Panc1 (cell line): ENCODE measurements at regions not wholly inside any gene's neighbourhood (a gene's known extent, or its start where the extent isn't known, plus 50 kb on each side); places are given as distances from the start of the nearest gene placed in this dataset.

Experiments used
- ATAC-seq: fragments of 200-7000 bp; cut with Tn5 transposase; 2 replicates; pipeline ENCODE4 v1.9.1; 2020; ENCODE audit warnings: mild to moderate bottlenecking, moderate library complexity
- BruUV-seq: library from RNA; stranded (reverse); fragments of 400-500 nt; replicated peaks from 2 replicates; lab custom pipeline; 2021; lab: Mats Ljungman, UMichigan
- CTCF ChIA-PET: fragments of 300-600 bp; sonication (Branson Sonifier 250); formaldehyde crosslinking; loops from one replicate; lab custom pipeline; 2022; ENCODE audit warnings: antibody characterized with exemption; lab: Charles Lee
- POLR2A ChIA-PET: fragments of 300-600 bp; sonication (Branson Sonifier 250); formaldehyde crosslinking; loops from one replicate; lab custom pipeline; 2022; ENCODE audit warnings: antibody characterized with exemption; lab: Charles Lee
- DNase-seq: peaks from one replicate; pipeline ENCODE4 v3.0.0-alpha.2; 2010; ENCODE audit warnings: low read depth, low spot score
- H3K27ac ChIP-seq: 2 replicates; pipeline ENCODE4 v1.5.1; 2011; ENCODE audit warnings: mild to moderate bottlenecking, low read length, inconsistent platforms
- H3K27me3 ChIP-seq: fragments of 200-500 bp; sonication (Bioruptor generic); 2 replicates; pipeline ENCODE4 v1.6.0; 2014; ENCODE audit warnings: low read length, inconsistent platforms; ENCODE audit not compliant: control insufficient read depth, insufficient read depth
- H3K36me3 ChIP-seq: fragments of 200-500 bp; sonication (Bioruptor generic); 2 replicates; pipeline ENCODE4 v1.5.1; 2014; ENCODE audit warnings: inconsistent platforms, mild to moderate bottlenecking, low read length, moderate library complexity; ENCODE audit not compliant: control insufficient read depth, insufficient read depth
- H3K4me1 ChIP-seq: 2 replicates; pipeline ENCODE4 v1.5.1; 2011; ENCODE audit warnings: inconsistent platforms, mild to moderate bottlenecking, low read length, moderate library complexity; ENCODE audit not compliant: control insufficient read depth, insufficient read depth
- H3K4me3 ChIP-seq, 2 experiments: 2 replicates each; pipeline ENCODE4 v1.5.1; 2011 to 2012; ENCODE audit warnings: low read depth in 2 of 2, low read length in 2 of 2, mild to moderate bottlenecking in 2 of 2, inconsistent platforms in 1 of 2, moderate library complexity in 1 of 2
- H3K9me3 ChIP-seq: fragments of 200-500 bp; sonication (Bioruptor generic); 2 replicates; pipeline ENCODE4 v1.5.1; 2014; ENCODE audit warnings: low read depth, mild to moderate bottlenecking, inconsistent platforms, low read length, moderate library complexity; ENCODE audit not compliant: control insufficient read depth, insufficient read depth
- POLR2AphosphoS5 ChIP-seq: IDR thresholded peaks from 2 replicates; pipeline ENCODE4 v1.6.1; 2012; ENCODE audit warnings: mild to moderate bottlenecking, low read depth, low read length, moderate library complexity
- REST ChIP-seq, 2 experiments: IDR thresholded peaks; 2 replicates each; pipeline ENCODE4 v1.6.1; 2011 to 2012; ENCODE audit warnings: low read depth in 2 of 2, control low read depth in 1 of 2, low read length in 1 of 2, mild to moderate bottlenecking in 1 of 2, moderate library complexity in 1 of 2; ENCODE audit not compliant: insufficient read depth in 1 of 2
- SIN3A ChIP-seq: IDR thresholded peaks from 2 replicates; pipeline ENCODE4 v1.6.1; 2012; ENCODE audit warnings: low read depth, mild to moderate bottlenecking, low read length, moderate library complexity, borderline replicate concordance; ENCODE audit not compliant: insufficient read depth
- TCF7L2 ChIP-seq: IDR thresholded peaks from 2 replicates; pipeline ENCODE4 v1.6.1; 2011; ENCODE audit warnings: mild to moderate bottlenecking, low read depth, low read length, inconsistent platforms
- in situ Hi-C: cut with HindIII; loops from 2 replicates; pipeline ENCODE4 v1.10.0; 2016; ENCODE audit warnings: low sequenced_read_pairs, low pct_unique_long_range_greater_than_20kb
- intact Hi-C: fragments of 100-400 bp; cut with micrococcal nuclease; formaldehyde crosslinking; loops from one replicate; pipeline ENCODE4 v1.10.0; 2022; ENCODE audit not compliant: unreplicated experiment
- TF ChIP-seq, protein P1 (sequence below): fragments of 450-650 bp; IDR thresholded peaks from 2 replicates; pipeline ENCODE4 v1.5.1; 2017; ENCODE audit warnings: mild to moderate bottlenecking

DNA sequence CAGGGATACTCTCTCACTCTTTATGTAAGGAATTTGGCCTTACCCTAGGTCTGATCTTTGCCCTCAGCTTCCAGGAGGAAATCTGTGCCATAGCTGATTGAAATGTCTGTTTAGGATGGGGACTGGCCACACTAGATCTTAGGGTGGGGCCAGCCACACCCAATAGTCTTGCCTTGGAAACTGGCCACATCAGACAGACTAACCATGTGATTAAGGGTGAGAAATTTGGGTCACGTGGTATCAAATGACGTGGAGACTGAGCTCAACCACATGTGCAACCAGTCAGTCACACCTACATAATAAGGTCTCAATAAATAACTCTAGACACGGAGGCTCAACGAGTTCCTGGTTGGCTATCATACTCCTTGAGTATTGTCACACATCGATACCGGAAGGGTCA lies 113.5 kb downstream of the CNTN3 start:
- H3K4me3 ChIP-seq: no peak overlapping the region
- TF ChIP-seq, protein P1, sequence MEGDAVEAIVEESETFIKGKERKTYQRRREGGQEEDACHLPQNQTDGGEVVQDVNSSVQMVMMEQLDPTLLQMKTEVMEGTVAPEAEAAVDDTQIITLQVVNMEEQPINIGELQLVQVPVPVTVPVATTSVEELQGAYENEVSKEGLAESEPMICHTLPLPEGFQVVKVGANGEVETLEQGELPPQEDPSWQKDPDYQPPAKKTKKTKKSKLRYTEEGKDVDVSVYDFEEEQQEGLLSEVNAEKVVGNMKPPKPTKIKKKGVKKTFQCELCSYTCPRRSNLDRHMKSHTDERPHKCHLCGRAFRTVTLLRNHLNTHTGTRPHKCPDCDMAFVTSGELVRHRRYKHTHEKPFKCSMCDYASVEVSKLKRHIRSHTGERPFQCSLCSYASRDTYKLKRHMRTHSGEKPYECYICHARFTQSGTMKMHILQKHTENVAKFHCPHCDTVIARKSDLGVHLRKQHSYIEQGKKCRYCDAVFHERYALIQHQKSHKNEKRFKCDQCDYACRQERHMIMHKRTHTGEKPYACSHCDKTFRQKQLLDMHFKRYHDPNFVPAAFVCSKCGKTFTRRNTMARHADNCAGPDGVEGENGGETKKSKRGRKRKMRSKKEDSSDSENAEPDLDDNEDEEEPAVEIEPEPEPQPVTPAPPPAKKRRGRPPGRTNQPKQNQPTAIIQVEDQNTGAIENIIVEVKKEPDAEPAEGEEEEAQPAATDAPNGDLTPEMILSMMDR: no peak
- TF ChIP-seq REST (IDR thresholded peaks at IDR 0.05; ENCODE audit: insufficient read depth in 1 of 2, low read depth in 2 of 2, low read length in 1 of 2) (no peak), SIN3A (no peak), TCF7L2 (no peak), POLR2AphosphoS5 (no peak)
- POLR2A ChIA-PET: no interaction called here
- ATAC-seq (no peak), DNase-seq (no peak)
- H3K4me1 ChIP-seq: no peaks in the 10 kb centered on the region
- CTCF ChIA-PET: no interaction called here
- no peaks in the 10 kb centered on the region for H3K36me3 ChIP-seq
- H3K9me3 ChIP-seq: no peaks in the 10 kb centered on the region
- H3K27me3 ChIP-seq: no peaks in the 10 kb centered on the region
- no peak overlapping the region for H3K27ac ChIP-seq
- intact Hi-C loops: no loop called here
- in situ Hi-C loops: no loop called here
- BruUV-seq: no TSS peak

- H3K9me3 ChIP-seq: no peaks in the 10 kb centered on the region
- H3K4me3 ChIP-seq: no peak overlapping the region
- in situ Hi-C loops: no loop called here
- intact Hi-C loops: no loop called here
- no peaks in the 10 kb centered on the region for H3K27me3 ChIP-seq
- no peak overlapping the region for H3K27ac ChIP-seq
- ATAC-seq (no peak), DNase-seq (no peak)
- POLR2A ChIA-PET: no interaction called here
- BruUV-seq: no TSS peak
- H3K4me1 ChIP-seq: no peaks in the 10 kb centered on the region
- TF ChIP-seq, protein P1: no peak
- TF ChIP-seq REST (IDR thresholded peaks at IDR 0.05; ENCODE audit: insufficient read depth in 1 of 2, low read depth in 2 of 2, low read length in 1 of 2): no peak
- no peak for TF ChIP-seq SIN3A
- no peak for TF ChIP-seq POLR2AphosphoS5
- TF ChIP-seq TCF7L2: no peak
- H3K36me3 ChIP-seq: no peaks in the 10 kb centered on the region
- CTCF ChIA-PET: no interaction called here
Measured at GRCh38 chr3:74500257-74500656, 114.2 kb downstream of the CNTN3 start.
